ENCODE measurements at regions not wholly inside any gene's neighbourhood (a gene's known extent, or its start where the extent isn't known, plus 50 kb on each side); places are given as distances from the start of the nearest gene placed in this dataset.

- TF ChIP-seq CTCF (IDR thresholded peaks at IDR 0.05) (no peak), POLR2A (IDR thresholded peaks at IDR 0.05) (no peak)
Measured at GRCh38 chr4:56220261-56220660, 167.0 kb downstream of the AASDH start.

Data from uterus (tissue), 2 donors.